Stimulated activated CD4-positive, alpha-beta T cell treated with anti-CD3 and anti-CD28 coated beads, Interleukin-1b, Interleukin-23, amount 100 ng/mL, for 4 hours (primary cell): ENCODE measurements at regions not wholly inside any gene's neighbourhood (a gene's known extent, or its start where the extent isn't known, plus 50 kb on each side); places are given as distances from the start of the nearest gene placed in this dataset.
"Not testable (repeated sequence)": the region's sequence is repeated elsewhere in the genome, so short reads cannot be mapped to it uniquely, and the experiment has no call there.

Experiments
- DNase-seq, 2 donors: peaks; one replicate each; pipeline ENCODE4 v3.0.0-alpha.2; 2020; ENCODE audit warnings: low read depth in 2 of 2

DNA sequence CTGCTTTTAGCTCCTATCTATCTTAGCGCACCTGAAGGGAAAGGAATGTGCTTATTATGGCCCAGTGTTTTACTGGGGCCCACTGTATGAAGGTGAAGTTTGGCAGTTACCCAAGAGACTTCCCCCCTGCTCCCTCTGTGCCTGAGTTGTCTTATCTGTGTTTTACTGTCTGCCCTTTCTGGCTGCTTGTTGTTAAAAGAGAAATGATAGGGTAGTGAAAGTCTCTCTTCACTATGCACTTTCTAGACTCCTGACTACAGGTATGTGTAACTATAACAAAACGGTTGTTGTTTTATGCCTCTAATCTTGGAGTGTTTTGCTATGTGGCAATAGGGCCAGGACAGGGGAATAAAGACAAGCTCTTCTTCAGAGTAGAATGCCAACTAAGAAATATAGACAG, 326.9 kb downstream of the KIF20B start:
- no peak for DNase-seq

DNA sequence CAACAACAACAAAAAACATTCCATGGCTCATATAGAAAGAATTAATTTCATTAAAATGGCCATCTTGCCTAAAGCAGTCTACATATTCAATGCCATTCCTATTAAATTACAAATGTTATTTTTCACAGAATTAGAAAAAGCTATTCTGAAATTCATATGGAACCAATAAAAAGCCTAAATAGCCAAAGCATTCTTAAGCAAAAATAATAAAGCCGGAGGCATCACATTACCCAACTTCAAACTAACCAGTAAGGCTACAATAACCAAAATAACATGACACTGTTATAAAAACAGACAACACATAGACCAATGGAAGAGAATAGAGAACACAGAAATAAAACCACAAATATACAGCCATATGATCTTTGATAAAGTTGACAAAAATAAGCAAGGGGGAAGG, 330.4 kb downstream of the KIF20B start:
- no peak for DNase-seq

GRCh38 chr10:90032519-90032918, 331.1 kb downstream of the KIF20B start:
- DNase-seq, result no peak

DNA sequence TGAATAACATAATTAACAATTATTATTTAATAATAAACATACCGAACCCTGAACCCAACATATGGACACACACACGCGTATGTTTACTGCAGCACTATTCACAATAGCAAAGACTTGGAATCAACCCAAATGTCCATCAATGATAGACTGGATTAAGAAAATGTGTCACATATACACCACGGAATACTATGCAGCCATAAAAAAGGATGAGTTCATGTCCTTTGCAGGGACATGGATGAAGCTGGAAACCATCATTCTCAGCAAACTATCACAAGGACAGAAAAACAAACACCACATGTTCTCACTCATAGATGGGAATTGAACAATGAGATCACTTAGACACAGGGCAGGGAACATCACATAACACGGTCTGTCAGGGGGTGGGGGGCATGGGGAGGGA, 333.5 kb downstream of the KIF20B start:
- not testable (repeated sequence) for DNase-seq

DNA sequence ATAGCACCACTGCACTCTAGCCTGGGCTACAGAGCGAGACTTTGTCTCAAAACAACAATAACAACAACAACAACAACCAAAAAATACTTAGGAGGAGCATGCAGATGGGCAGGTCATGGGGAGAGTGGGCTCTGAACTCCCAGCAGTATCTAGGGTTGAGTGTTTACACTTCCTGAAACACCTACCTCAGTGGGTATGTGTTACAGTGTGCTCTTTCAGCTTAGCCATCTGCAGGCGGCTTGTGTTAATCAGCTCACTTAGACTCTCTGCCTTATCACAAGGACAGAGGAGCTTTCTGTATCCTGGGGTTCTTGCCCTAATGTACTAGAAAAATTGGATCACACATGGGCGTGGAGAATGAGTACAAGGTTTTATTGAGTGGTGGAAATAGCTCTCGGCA, 340.2 kb downstream of the KIF20B start:
- DNase-seq, result no peak

DNA sequence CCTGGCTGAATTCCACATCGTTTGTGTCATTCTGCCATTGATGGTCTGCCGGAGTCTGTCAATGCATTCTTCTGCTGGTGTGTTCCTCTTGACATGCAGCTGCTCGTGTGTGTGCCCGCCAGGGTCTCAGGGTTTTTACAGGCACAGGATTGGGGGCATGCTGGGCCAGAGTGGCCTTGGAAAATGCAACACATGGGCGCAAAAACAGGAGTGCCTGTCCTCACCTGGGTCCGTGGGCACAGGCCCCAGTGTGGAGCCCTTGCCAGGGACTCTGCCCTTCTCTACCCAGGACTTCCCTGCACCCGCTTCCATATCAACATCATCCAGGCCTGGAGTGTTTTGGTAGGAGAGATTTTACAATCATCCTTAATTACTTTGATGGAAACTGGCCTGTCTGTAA, 340.7 kb downstream of the KIF20B start:
- DNase-seq, result no peak

DNA sequence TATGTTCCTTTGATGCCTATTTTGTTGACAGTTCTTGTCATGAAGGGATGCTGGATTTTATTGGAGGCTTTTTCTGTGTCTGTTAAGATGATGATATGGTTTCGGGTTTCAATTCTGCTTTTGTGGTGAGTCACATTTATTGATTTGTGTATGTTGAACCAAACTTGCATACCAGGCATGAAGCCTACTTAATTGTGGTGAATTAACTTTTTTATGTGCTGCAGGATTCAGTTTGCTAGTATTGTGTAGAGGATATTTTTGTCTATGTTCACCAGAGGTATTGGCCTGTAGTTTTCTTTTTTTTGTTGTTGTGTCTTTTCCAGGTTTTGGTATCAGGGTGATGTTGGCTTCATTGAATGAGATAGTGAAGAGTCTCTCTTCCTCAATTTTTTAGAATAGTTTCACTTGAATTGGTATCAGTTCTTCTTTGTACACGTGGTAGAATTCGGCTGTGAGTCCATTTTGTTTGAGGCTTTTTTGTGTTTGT, 345.9 kb downstream of the KIF20B start:
- DNase-seq, result no peak

DNA sequence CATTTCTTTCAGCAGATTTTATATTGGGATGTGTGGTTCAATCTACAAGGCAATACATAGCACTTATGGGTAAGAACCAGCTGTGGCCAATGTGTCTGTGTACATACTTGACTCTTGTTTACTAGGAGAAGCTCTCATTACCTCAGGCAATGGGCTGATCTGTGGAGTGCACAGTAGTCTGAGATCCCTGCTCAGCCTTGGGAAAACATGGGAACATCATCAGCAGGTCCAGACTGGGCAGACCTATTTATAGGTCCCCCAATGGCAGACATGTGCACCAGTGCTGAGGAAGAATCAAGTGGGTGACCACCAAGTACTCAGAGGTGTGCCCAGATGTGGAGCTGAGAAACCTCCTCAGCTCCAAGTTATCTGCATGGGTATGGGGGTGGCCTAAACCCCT, 349.7 kb downstream of the KIF20B start:
- DNase-seq, result no peak

DNA sequence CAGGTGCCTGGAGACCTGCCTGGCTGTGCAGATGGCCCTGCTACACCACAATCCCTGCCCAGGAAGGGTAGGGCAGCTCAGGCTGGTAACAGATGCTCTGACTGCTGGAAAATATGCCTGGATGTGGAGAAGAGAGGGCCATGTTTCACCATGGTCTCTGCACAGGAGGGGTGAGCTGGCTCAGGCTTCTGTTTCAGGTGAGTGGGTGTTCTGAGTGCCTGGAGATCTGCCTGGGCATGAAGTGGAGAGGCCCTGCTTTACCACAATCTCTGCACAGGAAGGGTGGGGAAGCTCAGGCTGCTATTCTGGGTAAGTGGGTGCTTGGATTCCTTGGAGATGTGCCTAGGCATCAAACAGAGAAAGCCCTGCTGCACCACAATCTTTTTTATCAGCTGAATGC, 350.1 kb downstream of the KIF20B start:
- no peak for DNase-seq

- no peak for DNase-seq
These were observed 361.4 kb downstream of the KIF20B start for GRCh38 chr10:90062786-90063185.

DNA sequence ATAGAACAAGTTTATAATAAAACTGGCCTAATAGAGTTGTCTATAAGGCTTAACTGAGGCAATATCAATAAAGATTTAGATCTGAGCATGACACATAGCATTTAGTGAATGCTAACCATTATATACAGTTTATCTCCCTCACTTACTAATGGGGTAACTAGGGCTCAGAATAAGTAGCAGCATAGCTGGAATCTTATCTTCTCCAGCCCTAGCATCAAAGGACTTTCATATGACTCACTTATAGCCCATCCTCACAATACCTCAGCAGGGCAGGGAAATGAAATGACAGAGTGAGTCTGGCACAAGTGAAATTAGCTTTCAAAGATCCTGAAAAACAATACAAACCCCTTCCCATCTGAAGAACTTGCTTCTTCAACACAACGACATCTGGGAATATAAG, 362.9 kb downstream of the KIF20B start:
- no peak for DNase-seq

- no peak for DNase-seq
These were observed 365.0 kb downstream of the KIF20B start for GRCh38 chr10:90066435-90066834.

DNA sequence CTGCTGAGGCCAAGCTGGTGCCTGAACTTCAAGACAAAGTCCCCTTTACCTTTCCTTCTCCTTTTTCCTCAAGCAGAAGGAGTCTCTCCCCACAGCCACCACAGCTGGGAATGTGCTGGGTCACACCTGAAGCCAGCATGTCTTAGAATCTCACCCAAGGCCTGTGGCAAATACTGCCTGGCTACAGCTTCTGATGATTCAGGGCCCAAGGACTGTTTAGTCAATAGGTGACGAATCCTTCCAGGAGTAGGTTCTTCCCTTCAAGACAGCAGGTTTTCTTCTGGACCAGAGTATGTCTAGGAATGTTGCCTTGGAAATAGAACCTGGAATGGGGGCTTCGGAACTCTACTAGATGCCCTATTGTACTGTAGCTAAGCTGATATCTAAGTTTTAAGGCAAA, 374.6 kb downstream of the KIF20B start:
- DNase-seq, result no peak

- DNase-seq, result no peak
These were observed 378.4 kb downstream of the KIF20B start for GRCh38 chr10:90079819-90080218.

DNA sequence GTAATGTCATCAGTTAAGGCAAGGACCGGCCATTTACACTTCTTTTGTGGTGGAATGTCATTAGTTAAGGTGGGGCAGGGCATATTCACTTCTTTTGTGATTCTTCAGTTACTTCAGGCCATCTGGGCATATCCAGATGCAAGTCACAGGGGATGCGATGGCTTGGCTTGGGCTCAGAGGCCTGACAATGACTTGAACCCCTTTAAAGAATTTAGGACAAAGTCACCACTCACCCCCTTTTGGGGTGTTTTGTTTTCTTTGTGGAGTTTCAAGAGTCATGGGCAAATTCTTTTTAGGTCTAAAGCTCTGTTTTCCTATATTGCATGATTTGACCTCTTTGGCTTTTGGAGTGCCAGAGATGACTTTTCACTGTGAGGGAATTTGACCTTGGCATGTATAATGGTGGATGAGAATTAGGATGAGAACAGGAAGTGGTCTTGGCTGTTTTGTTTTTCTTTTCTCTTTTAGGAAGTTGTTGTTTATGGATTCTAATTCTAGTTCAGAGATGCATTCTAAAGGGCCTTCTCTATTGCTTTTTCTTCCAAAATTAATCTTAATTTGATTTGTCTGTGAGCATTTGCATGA, 385.3 kb downstream of the KIF20B start:
- DNase-seq, result not testable (repeated sequence)

DNA sequence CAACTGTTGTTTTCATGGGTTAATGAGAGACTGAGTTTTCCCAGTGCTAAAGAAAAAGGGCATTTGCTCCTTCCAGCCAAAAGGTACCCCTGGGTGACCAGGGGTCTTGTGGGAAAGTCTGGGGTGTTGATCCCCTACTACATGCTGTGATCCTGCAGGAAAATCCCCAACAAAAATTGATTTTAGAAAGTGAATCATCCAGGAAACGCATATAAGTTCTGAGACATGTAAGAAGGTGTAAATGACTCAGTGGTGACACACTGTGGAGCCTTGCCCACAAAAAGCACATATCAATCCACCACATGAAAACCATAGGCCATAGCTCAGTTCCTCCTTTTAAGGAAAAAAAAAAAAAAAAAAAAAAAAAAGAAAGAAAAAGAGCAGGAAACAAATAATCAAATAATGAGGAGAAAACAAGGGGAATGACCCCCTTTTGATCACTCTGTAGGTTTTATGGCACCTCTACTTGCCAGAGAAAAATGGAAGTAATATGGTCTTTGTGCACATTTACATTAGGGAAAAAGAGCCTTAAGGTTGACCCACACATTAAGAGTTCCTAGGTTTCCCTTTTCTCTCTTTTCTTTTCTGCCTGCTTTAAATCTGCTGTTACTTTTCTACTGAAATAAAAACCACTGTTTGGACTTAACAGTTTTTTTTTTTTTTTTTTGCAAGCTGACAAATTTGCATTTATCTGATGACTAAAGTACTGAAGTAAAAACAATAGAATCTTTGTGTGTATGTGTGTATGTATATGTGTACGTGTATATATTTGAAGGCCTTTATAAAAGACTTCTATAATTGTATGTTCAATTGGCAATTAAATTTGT, 386.0 kb downstream of the KIF20B start:
- DNase-seq, result no peak

DNA sequence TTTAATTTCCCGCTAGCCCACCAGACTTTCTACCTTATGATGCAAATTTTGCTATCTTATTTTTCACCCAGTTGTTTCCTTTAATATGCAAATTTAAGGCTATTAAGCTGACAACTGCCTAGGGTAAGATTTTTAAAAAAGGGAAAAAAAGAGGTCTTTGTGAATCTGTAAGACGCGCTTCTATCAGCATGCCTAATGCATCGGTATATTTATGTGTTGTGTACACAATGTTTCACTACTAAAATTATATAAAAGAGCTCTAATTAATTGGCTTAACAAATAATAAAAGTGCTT, 386.6 kb downstream of the KIF20B start:
- DNase-seq, result no peak

GRCh38 chr10:90089719-90090118, 388.3 kb downstream of the KIF20B start:
- DNase-seq, result no peak

DNA sequence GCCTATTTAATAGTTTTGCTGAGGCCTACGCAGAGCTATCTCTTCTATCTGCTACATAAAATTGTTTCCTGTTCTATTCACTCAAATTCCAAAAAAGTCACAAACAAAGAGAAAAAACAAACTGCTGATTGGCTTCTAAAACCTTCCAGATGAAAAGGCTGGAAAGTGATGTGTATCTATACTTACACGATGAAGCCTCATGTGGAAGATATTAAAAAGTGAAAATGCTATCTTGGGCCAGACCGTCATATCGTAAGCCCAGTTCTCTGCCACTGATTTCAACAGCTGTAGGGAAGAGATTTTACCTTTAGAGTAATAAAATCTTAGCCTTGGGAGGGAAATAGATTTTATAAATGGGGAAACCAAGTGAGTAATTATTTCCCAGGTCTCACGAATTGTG, 394.8 kb downstream of the KIF20B start:
- DNase-seq, result no peak

GRCh38 chr10:90107581-90107980, 406.2 kb downstream of the KIF20B start:
- DNase-seq, result not testable (repeated sequence)

- DNase-seq, result no peak
These were observed 410.3 kb downstream of the KIF20B start for GRCh38 chr10:90111671-90112070.

- DNase-seq, result no peak
These were observed 411.3 kb downstream of the KIF20B start for GRCh38 chr10:90112681-90113080.

- DNase-seq, result not testable (repeated sequence)
These were observed 417.2 kb downstream of the KIF20B start for GRCh38 chr10:90118567-90118966.
